ENCODE measurements at regions not wholly inside any gene's neighbourhood (a gene's known extent, or its start where the extent isn't known, plus 50 kb on each side); places are given as distances from the start of the nearest gene placed in this dataset.

DNA sequence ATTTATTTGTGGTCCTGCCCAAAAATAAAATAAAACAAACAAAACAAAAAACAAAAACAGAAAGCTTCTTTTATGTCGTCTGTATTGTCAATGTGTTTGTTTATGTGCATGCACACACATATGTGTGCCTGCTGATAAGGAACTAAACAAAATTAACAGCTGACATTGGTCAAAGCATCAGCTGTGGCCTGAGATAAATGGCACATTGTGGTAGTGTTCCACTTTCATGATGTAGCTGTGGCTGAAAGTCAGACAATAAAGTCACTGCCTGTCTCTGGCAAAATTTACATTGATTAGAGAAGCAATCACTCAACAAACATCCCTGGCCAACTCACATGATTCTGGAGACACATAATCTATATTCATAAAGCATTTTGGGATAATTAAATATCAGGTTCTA is 203.4 kb upstream of the PIK3C3 start:
- DNase-seq (ENCODE audit: low read depth in 6 of 9, low spot score in 9 of 9) = no peak
- Histone ChIP-seq H3K9me3 (ENCODE audit: control insufficient read depth in 2 of 2, insufficient read depth in 1 of 2, low read length in 1 of 2) (no peaks in the 10 kb centered on the region), H3K27ac (ENCODE audit: low read depth in 1 of 2, low read length in 1 of 2) (no peak overlapping the region), H3K4me1 (ENCODE audit: control insufficient read depth in 2 of 2, insufficient read depth in 2 of 2, low read length in 2 of 2) (no peaks in the 10 kb centered on the region), H3K4me3 (ENCODE audit: low read length in 2 of 2) (no peak overlapping the region), H3K36me3 (ENCODE audit: control insufficient read depth in 2 of 2, insufficient read depth in 2 of 2, low read length in 1 of 2) (no peaks in the 10 kb centered on the region), H3K27me3 (ENCODE audit: control insufficient read depth in 2 of 2, insufficient read depth in 1 of 2, low read length in 1 of 2) (no peaks in the 10 kb centered on the region)
- WGBS = 70% methylated on average over 1 of the region's 1 CpG

DNA sequence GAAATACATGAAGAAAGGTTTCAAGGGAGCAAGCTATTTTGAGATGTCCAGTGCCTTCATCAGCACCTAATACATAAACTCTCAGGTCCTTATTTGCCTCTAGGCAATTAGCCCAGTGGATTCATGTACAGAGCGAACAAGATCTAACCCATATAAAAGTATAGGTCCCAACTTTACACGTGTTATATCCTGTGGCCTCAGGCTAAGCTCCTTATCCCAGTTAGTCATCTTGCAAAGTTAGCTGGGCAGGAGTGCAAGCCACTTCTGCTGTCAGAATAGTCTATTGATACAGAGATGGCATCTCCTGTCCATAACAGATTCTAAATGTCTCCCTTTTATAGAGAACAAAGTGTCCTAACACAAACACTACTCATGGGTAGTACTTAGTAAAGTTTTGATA is 203.9 kb upstream of the PIK3C3 start:
- DNase-seq (ENCODE audit: low read depth in 6 of 9, low spot score in 9 of 9) = no peak
- no peak overlapping the region for H3K27ac ChIP-seq (ENCODE audit: low read depth in 1 of 2, low read length in 1 of 2)
- 96% methylated on average over 2 of the region's 2 CpGs for WGBS
- H3K4me1 ChIP-seq (ENCODE audit: control insufficient read depth in 2 of 2, insufficient read depth in 2 of 2, low read length in 2 of 2) = no peaks in the 10 kb centered on the region
- no peaks in the 10 kb centered on the region for H3K9me3 ChIP-seq (ENCODE audit: control insufficient read depth in 2 of 2, insufficient read depth in 1 of 2, low read length in 1 of 2)
- no peak overlapping the region for H3K4me3 ChIP-seq (ENCODE audit: low read length in 2 of 2)
- no peaks in the 10 kb centered on the region for H3K36me3 ChIP-seq (ENCODE audit: control insufficient read depth in 2 of 2, insufficient read depth in 2 of 2, low read length in 1 of 2)
- no peaks in the 10 kb centered on the region for H3K27me3 ChIP-seq (ENCODE audit: control insufficient read depth in 2 of 2, insufficient read depth in 1 of 2, low read length in 1 of 2)

DNA sequence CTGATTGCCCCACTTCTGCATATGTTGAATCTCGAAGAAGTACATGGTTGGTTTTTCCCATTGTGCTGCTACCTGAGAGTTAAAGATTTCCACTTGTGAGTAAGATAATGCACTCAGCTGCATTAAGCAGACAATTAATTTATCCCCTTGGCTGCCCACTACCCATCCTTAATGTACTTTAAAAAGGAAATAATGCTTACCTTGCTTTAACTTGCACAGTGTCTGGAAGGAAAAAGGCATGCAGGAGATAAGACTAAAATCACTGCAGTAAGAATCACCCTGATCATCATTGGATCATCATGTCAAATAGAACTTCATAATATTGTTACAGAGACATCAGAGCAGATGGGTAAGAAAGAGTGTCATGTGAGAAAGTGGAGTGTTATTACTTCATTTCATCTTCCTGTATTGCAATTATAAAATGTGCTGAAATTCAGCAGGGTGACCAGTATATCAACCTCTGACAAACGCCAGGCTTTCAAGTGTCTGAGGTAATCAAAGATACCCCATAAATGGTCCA is 207.3 kb upstream of the PIK3C3 start:
- no peaks in the 10 kb centered on the region for H3K9me3 ChIP-seq (ENCODE audit: control insufficient read depth in 2 of 2, insufficient read depth in 1 of 2, low read length in 1 of 2)
- WGBS = 86% methylated on average over 2 of the region's 2 CpGs

DNA sequence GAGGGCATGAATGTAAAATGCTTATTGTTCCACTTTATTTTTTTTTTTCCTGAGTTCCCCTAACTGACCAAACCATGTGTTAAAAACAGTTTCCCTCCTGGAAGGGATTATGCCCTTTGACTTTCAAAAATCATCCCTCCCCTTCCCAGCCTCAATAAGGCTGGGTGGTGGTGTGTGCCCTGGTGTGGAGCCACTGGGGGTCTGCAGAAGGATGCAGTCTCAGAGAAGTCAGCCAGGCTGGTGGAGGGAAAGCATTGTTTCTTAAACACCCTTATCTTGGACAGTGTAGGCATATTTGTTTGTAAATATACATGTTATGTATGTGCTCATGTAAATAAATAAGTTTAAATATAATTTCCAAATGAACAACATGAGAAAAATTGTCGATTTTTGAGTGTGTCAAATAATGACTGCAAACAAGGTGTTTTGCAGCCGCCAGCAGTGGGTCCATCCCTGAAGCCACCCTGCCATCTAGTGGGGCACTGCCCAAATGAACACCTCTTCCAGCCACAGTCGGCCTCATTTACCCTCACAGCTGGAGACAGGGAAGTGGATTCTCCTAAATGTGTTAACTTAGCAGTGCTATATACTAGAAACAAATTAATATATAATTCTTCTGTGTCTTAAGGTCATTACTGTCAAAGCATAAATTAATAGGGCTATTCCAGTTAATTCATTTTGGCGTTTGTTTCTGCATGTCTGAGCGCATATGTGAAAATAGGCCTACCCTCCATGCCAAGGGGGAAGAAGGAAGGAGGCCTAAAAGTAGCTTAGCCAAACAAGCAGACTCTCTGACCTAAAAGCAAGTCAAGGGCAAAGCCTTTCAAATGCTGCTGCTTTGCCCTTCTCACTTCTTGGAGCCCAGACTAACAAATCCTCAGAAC is 209.6 kb upstream of the PIK3C3 start:
- Histone ChIP-seq H3K4me1 (ENCODE audit: control insufficient read depth in 2 of 2, insufficient read depth in 2 of 2, low read length in 2 of 2) (no peaks in the 10 kb centered on the region), H3K4me3 (ENCODE audit: low read length in 2 of 2) (no peak overlapping the region), H3K36me3 (ENCODE audit: control insufficient read depth in 2 of 2, insufficient read depth in 2 of 2, low read length in 1 of 2) (no peaks in the 10 kb centered on the region), H3K27me3 (ENCODE audit: control insufficient read depth in 2 of 2, insufficient read depth in 1 of 2, low read length in 1 of 2) (no peaks in the 10 kb centered on the region), H3K9me3 (ENCODE audit: control insufficient read depth in 2 of 2, insufficient read depth in 1 of 2, low read length in 1 of 2) (no peaks in the 10 kb centered on the region), H3K27ac (ENCODE audit: low read depth in 1 of 2, low read length in 1 of 2) (no peak overlapping the region)
- 43% methylated on average over 5 of the region's 5 CpGs for WGBS
- peak in 4 of 9 donors; percentile 0 to 29 (median 13) for DNase-seq (ENCODE audit: low read depth in 6 of 9, low spot score in 9 of 9)

More for the DNA sequence above, 207.3 kb upstream of the PIK3C3 start:
- DNase-seq (ENCODE audit: low read depth in 6 of 9, low spot score in 9 of 9) = no peak
- H3K4me1 ChIP-seq (ENCODE audit: control insufficient read depth in 2 of 2, insufficient read depth in 2 of 2, low read length in 2 of 2) = no peaks in the 10 kb centered on the region
- H3K4me3 ChIP-seq (ENCODE audit: low read length in 2 of 2) = no peak overlapping the region
- no peak overlapping the region for H3K27ac ChIP-seq (ENCODE audit: low read depth in 1 of 2, low read length in 1 of 2)
- H3K36me3 ChIP-seq (ENCODE audit: control insufficient read depth in 2 of 2, insufficient read depth in 2 of 2, low read length in 1 of 2) = no peaks in the 10 kb centered on the region
- no peaks in the 10 kb centered on the region for H3K27me3 ChIP-seq (ENCODE audit: control insufficient read depth in 2 of 2, insufficient read depth in 1 of 2, low read length in 1 of 2)

DNA sequence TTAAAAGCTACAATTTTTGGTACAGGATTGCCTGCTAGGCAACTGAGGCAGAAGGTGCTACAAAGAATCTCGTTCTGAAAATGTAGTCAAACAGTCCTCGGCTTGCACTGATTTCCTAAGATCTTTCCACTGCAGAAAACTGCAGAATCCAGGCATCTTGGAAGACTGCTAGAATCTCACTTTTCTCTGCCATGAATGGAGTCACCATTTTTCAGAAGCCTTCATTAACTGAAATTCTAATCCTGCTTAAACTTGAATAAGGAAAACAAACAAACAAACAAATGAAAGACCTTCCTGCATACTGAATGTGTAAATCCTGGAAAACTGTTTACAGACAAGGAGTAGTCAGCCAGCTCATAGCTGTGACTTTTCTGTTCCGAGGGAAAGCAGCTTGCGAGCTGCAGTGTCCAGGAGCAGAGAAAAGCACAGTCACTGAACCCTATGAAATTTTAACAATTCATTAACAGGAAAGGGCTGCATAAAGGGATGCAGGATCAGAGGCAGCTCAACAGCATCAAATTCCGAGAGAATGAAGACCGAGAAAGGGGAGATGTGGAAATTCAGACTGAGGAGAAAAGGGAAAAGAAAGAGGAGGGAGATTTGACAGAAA is 210.5 kb upstream of the PIK3C3 start:
- H3K4me3 ChIP-seq (ENCODE audit: low read length in 2 of 2) = no peak overlapping the region
- H3K36me3 ChIP-seq (ENCODE audit: control insufficient read depth in 2 of 2, insufficient read depth in 2 of 2, low read length in 1 of 2) = no peaks in the 10 kb centered on the region
- DNase-seq (ENCODE audit: low read depth in 6 of 9, low spot score in 9 of 9) = no peak
- H3K9me3 ChIP-seq (ENCODE audit: control insufficient read depth in 2 of 2, insufficient read depth in 1 of 2, low read length in 1 of 2) = no peaks in the 10 kb centered on the region
- H3K27me3 ChIP-seq (ENCODE audit: control insufficient read depth in 2 of 2, insufficient read depth in 1 of 2, low read length in 1 of 2) = no peaks in the 10 kb centered on the region
- H3K27ac ChIP-seq (ENCODE audit: low read depth in 1 of 2, low read length in 1 of 2) = no peak overlapping the region
- no peaks in the 10 kb centered on the region for H3K4me1 ChIP-seq (ENCODE audit: control insufficient read depth in 2 of 2, insufficient read depth in 2 of 2, low read length in 2 of 2)
- WGBS = 90% methylated on average over 6 of the region's 6 CpGs

DNA sequence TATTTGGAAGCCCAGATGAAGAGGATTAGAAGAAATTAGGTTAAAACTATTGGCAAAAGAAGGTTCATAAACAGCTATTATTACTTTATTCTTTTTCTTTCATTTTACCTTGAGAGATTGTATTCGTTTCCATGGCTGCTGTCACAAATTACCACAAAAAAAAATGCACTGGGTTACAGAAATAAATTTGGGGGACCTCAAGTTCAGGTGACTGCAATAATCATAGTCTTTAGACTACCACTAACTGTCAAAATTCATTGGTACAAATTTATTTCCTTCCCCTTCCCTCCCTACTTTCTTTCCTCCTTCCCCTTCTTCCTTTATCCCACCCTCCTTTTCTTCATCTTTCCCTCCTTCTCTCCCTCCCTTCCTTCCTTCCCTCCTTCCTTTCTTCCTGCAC is 217.8 kb upstream of the PIK3C3 start:
- no peaks in the 10 kb centered on the region for H3K9me3 ChIP-seq (ENCODE audit: control insufficient read depth in 2 of 2, insufficient read depth in 1 of 2, low read length in 1 of 2)
- no peaks in the 10 kb centered on the region for H3K27me3 ChIP-seq (ENCODE audit: control insufficient read depth in 2 of 2, insufficient read depth in 1 of 2, low read length in 1 of 2)
- H3K4me3 ChIP-seq (ENCODE audit: low read length in 2 of 2) = no peak overlapping the region
- no peak for DNase-seq (ENCODE audit: low read depth in 6 of 9, low spot score in 9 of 9)
- 84% methylated on average over 1 of the region's 1 CpG for WGBS
- no peaks in the 10 kb centered on the region for H3K4me1 ChIP-seq (ENCODE audit: control insufficient read depth in 2 of 2, insufficient read depth in 2 of 2, low read length in 2 of 2)
- H3K36me3 ChIP-seq (ENCODE audit: control insufficient read depth in 2 of 2, insufficient read depth in 2 of 2, low read length in 1 of 2) = no peaks in the 10 kb centered on the region
- no peak overlapping the region for H3K27ac ChIP-seq (ENCODE audit: low read depth in 1 of 2, low read length in 1 of 2)

DNA sequence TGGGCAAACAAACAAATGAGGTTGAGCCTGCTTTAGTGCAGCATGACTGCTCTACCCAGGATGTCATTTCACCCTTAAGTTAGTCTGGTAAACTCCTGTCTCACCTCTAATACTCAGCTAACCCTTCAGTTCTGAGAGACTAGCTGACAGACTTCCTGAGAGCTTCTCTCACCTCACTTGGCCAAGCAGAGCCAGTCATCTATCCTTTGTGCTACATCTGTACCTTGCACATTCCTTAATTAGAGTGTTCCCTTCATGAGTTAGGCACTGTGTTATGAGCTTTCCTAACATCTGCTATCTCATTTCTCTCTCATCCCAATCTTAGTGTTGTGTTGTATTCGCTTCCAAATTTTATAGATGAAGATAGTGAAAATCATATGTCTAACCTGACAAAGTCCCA is 220.1 kb upstream of the PIK3C3 start:
- Histone ChIP-seq H3K4me3 (ENCODE audit: low read length in 2 of 2) (no peak overlapping the region), H3K27ac (ENCODE audit: low read depth in 1 of 2, low read length in 1 of 2) (no peak overlapping the region), H3K4me1 (ENCODE audit: control insufficient read depth in 2 of 2, insufficient read depth in 2 of 2, low read length in 2 of 2) (no peaks in the 10 kb centered on the region), H3K9me3 (ENCODE audit: control insufficient read depth in 2 of 2, insufficient read depth in 1 of 2, low read length in 1 of 2) (no peaks in the 10 kb centered on the region), H3K27me3 (ENCODE audit: control insufficient read depth in 2 of 2, insufficient read depth in 1 of 2, low read length in 1 of 2) (no peaks in the 10 kb centered on the region), H3K36me3 (ENCODE audit: control insufficient read depth in 2 of 2, insufficient read depth in 2 of 2, low read length in 1 of 2) (no peaks in the 10 kb centered on the region)
- WGBS = 95% methylated on average over 1 of the region's 1 CpG
- DNase-seq (ENCODE audit: low read depth in 6 of 9, low spot score in 9 of 9) = no peak

DNA sequence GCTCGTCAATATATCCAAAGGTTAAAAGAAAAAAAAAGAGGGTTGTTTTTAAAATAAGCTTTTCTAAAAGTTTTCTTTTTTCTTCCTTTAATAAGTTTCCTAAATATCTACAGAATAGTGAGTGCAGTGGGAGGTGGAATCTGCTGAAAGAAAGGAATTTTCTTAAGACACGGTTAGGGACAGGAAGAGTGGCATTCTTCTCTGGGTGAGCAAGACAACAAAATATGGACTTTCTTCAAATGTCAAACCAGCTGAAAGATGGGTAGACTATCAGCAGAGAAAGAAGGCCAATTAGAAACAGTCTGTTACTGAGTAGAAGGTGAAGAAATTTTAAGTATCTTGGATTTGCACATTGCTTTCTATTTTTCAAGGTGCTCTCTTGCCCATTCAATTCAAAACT is 222.7 kb upstream of the PIK3C3 start:
- no peak for DNase-seq (ENCODE audit: low read depth in 6 of 9, low spot score in 9 of 9)
- Histone ChIP-seq H3K4me1 (ENCODE audit: control insufficient read depth in 2 of 2, insufficient read depth in 2 of 2, low read length in 2 of 2) (no peaks in the 10 kb centered on the region), H3K9me3 (ENCODE audit: control insufficient read depth in 2 of 2, insufficient read depth in 1 of 2, low read length in 1 of 2) (no peaks in the 10 kb centered on the region), H3K4me3 (ENCODE audit: low read length in 2 of 2) (no peak overlapping the region), H3K27me3 (ENCODE audit: control insufficient read depth in 2 of 2, insufficient read depth in 1 of 2, low read length in 1 of 2) (no peaks in the 10 kb centered on the region), H3K36me3 (ENCODE audit: control insufficient read depth in 2 of 2, insufficient read depth in 2 of 2, low read length in 1 of 2) (no peaks in the 10 kb centered on the region), H3K27ac (ENCODE audit: low read depth in 1 of 2, low read length in 1 of 2) (no peak overlapping the region)
- 94% methylated on average over 2 of the region's 2 CpGs for WGBS

DNA sequence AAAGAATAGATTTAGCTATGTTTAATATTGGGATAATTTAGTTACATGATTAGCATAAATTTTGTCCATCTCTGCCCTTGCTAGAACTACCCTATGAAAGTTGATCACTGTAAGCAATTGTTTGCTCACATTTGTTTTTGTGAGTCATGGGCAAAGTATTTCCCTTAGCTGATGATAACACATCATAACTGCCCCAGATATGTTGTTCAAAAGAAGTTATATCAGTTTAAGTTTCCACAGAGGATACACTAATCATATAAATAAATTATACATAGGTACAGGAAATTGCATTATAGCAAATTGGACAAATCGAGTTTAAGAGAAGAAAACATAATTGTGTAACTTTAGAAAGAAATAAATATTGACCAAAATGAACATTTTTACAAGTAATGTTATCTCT is 223.2 kb upstream of the PIK3C3 start:
- no peak overlapping the region for H3K27ac ChIP-seq (ENCODE audit: low read depth in 1 of 2, low read length in 1 of 2)
- no peaks in the 10 kb centered on the region for H3K9me3 ChIP-seq (ENCODE audit: control insufficient read depth in 2 of 2, insufficient read depth in 1 of 2, low read length in 1 of 2)
- H3K27me3 ChIP-seq (ENCODE audit: control insufficient read depth in 2 of 2, insufficient read depth in 1 of 2, low read length in 1 of 2) = no peaks in the 10 kb centered on the region
- H3K4me1 ChIP-seq (ENCODE audit: control insufficient read depth in 2 of 2, insufficient read depth in 2 of 2, low read length in 2 of 2) = no peaks in the 10 kb centered on the region
- 86% methylated on average over 1 of the region's 1 CpG for WGBS
- no peak overlapping the region for H3K4me3 ChIP-seq (ENCODE audit: low read length in 2 of 2)
- DNase-seq (ENCODE audit: low read depth in 6 of 9, low spot score in 9 of 9) = no peak
- H3K36me3 ChIP-seq (ENCODE audit: control insufficient read depth in 2 of 2, insufficient read depth in 2 of 2, low read length in 1 of 2) = no peaks in the 10 kb centered on the region

Data from thymus (tissue), 11 donors.